Activated CD4-positive, alpha-beta T cell treated with anti-CD3 and anti-CD28 coated beads for 36 hours (primary cell): ENCODE measurements at regions not wholly inside any gene's neighbourhood (a gene's known extent, or its start where the extent isn't known, plus 50 kb on each side); places are given as distances from the start of the nearest gene placed in this dataset.

Source experiments
- ATAC-seq: fragments of 200-7000 bp; cut with Tn5 transposase; one replicate; pipeline ENCODE4 v1.10.0; 2021; ENCODE audit warnings: mild to moderate bottlenecking, moderate library complexity
- CTCF ChIA-PET: fragments of 350-600 bp; sonication (Branson Sonifier 250); formaldehyde crosslinking; loops from one replicate; lab custom pipeline; 2021; ENCODE audit warnings: antibody characterized with exemption; lab: Charles Lee
- POLR2A ChIA-PET: fragments of 350-600 bp; sonication (Branson Sonifier 250); formaldehyde crosslinking; loops from one replicate; lab custom pipeline; 2021; ENCODE audit warnings: antibody characterized with exemption, inconsistent platforms; lab: Charles Lee
- DNase-seq: peaks from one replicate; pipeline ENCODE4 v3.0.0-alpha.2; 2020
- H3K27ac Mint-ChIP-seq: one replicate; pipeline ENCODE4 v1.8.0; 2021; ENCODE audit warnings: mixed read lengths
- H3K27me3 Mint-ChIP-seq: one replicate; pipeline ENCODE4 v1.8.0; 2021; ENCODE audit warnings: mixed read lengths
- H3K36me3 Mint-ChIP-seq: one replicate; pipeline ENCODE4 v1.8.0; 2021; ENCODE audit warnings: low read depth, mixed read lengths
- H3K4me1 Mint-ChIP-seq: one replicate; pipeline ENCODE4 v1.8.0; 2021; ENCODE audit warnings: mixed read lengths
- H3K4me3 Mint-ChIP-seq: one replicate; pipeline ENCODE4 v1.8.0; 2021; ENCODE audit warnings: mild to moderate bottlenecking, moderate library complexity, mixed read lengths
- H3K9me3 Mint-ChIP-seq: one replicate; pipeline ENCODE4 v1.8.0; 2021; ENCODE audit warnings: low read depth, mixed read lengths
- intact Hi-C, 2 experiments: fragments of 100-400 bp; cut with DNase I in 1 of 2; cut with micrococcal nuclease in 1 of 2; formaldehyde crosslinking; loops; one replicate each; pipeline versions ENCODE4 v1.14.2 to v1.15.1; 2022 to 2024; cut with DNase I, micrococcal nuclease

DNA sequence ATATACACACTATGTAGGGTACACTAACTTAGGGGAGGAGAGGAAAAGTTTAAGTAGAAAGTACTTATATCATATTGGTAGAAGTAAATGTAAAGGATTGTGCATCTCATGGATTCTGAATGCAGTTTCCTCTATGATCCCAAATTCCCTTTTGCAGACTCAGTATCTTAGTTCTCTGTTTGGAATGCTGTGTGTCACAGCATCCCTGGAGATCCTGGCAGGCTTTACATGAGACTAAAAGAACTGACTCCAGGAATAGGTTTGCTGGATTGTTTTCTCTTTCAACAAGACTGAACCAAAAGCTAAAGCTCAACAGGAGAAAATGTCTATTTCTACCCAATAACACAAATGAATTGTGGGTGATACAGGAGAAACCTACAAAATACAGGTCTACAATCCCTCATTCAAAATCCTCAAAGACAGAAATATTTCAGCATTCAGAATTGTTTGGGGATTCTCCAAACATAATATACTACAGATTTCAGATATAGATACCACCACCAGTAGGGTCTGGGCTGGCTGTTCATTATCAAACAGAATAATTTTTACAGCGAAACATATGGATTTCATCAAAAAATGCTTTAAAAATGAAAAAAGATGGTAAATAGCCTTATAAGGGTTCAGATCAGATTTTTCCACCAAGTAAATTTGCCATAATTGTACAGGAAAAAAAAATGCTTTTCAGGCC is 324.7 kb upstream of the GRAMD2B start:
- no peaks in the 10 kb centered on the region for H3K27me3 Mint-ChIP-seq
- ATAC-seq (no peak), DNase-seq (no peak)
- H3K9me3 Mint-ChIP-seq: peaks cover 1% of the 10 kb centered on the region
- no peaks in the 10 kb centered on the region for H3K36me3 Mint-ChIP-seq
- intact Hi-C loops: no loop called here
- ChIA-PET CTCF (interaction anchor here (0.7 kb wide), 1 partner anchor 138 kb away, joined by 3 read pairs; no protein-coding TSS in a partner anchor), POLR2A (no interaction called here)
- no peaks in the 10 kb centered on the region for H3K4me1 Mint-ChIP-seq
- no peak overlapping the region for H3K27ac Mint-ChIP-seq
- H3K4me3 Mint-ChIP-seq: no peak overlapping the region

DNA sequence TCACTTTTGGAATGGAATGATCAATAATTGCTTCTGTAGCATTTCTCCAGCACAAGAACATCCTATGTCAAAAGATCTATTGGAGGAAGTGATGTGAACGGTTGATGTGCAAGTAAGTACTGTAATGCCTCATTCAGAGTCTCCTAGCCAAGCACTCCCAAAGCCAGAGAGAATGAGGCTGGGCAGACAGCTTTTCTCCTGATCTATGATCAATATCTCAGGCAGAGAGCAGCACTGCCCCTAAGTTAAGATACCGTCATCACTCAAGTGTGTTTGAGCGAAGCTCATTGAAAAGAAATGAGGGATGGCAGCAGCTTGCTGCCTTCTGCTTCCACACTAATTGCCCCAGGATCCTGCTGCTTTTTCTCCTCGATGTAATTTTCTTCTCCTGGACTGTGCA is 324.1 kb upstream of the GRAMD2B start:
- no peak overlapping the region for H3K4me3 Mint-ChIP-seq
- no peaks in the 10 kb centered on the region for H3K4me1 Mint-ChIP-seq
- ChIA-PET POLR2A (no interaction called here), CTCF (no interaction called here)
- no peaks in the 10 kb centered on the region for H3K27me3 Mint-ChIP-seq
- H3K9me3 Mint-ChIP-seq: peaks cover 1% of the 10 kb centered on the region
- no peak for DNase-seq
- intact Hi-C loops: no loop called here
- no peak for ATAC-seq
- H3K27ac Mint-ChIP-seq: no peak overlapping the region
- no peaks in the 10 kb centered on the region for H3K36me3 Mint-ChIP-seq

DNA sequence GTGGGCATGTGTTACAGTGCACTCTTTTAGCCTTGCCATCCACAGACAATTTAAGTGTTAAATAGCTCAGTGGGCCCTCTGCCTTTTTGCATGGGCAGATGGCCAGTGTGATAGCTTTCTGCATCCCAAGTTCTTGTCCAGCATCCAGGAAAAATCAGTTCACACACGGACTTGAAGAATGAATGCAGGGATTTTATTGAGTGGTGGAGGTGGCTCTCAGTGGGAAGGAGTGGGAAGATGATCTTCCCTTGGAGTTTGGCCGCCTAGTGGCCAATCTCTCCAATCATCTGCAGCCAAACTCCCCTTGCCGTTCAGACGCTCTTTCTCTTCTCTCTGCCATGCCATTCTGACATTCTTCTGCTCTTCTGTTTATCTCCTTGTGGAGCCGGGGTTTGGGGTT is 322.4 kb upstream of the GRAMD2B start:
- Mint-ChIP-seq H3K4me1 (no peaks in the 10 kb centered on the region), H3K27ac (no peak overlapping the region), H3K4me3 (no peak overlapping the region), H3K27me3 (no peaks in the 10 kb centered on the region), H3K9me3 (peaks cover 1% of the 10 kb centered on the region), H3K36me3 (no peaks in the 10 kb centered on the region)
- intact Hi-C loops: no loop called here
- CTCF ChIA-PET: no interaction called here
- DNase-seq: no peak
- no peak for ATAC-seq
- POLR2A ChIA-PET: no interaction called here

DNA sequence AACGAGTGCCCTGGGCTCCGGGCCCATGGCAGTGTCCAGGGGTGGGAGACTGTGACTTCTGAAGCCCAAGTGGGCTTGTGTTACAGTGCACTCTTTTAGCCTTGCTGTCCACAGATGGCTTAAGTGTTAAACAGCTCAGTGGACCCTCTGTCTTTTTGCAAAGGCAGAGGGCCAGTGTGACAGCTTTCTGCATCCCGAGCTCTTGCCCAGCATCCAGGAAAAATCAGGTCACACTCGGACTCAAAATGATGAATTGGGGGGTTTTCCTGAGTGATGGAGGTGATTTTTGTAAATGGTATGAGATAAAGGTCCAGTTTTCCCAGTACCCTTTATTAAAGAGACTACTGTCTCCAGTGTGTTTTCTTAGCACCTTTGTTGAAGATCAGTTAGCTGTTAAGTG is 321.3 kb upstream of the GRAMD2B start:
- intact Hi-C loops: no loop called here
- CTCF ChIA-PET: no interaction called here
- POLR2A ChIA-PET: no interaction called here
- no peak for ATAC-seq
- Mint-ChIP-seq H3K9me3 (peaks cover 3% of the 10 kb centered on the region), H3K4me3 (no peak overlapping the region), H3K4me1 (no peaks in the 10 kb centered on the region), H3K36me3 (no peaks in the 10 kb centered on the region), H3K27me3 (no peaks in the 10 kb centered on the region), H3K27ac (no peak overlapping the region)
- no peak for DNase-seq

DNA sequence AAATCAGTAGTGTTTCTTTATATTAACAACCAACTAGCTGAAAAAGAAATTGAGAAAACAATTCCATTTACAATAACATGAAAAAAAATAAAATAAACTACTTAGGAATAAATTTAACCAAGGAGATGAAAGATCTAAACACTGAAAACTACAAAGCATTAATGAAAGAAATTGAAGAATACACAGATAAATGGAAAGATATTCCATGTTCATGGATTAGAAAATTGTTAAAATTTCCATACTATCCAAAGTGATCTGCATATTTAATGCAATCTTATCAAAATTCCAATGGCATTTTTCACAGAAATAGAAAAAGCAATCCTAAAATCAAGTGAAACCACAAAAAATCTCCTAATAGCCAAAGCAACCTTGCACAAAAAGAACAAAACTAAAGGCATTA is 320.2 kb upstream of the GRAMD2B start:
- ChIA-PET CTCF (no interaction called here), POLR2A (no interaction called here)
- no peaks in the 10 kb centered on the region for H3K36me3 Mint-ChIP-seq
- H3K27ac Mint-ChIP-seq: no peak overlapping the region
- H3K27me3 Mint-ChIP-seq: no peaks in the 10 kb centered on the region
- H3K4me3 Mint-ChIP-seq: no peak overlapping the region
- intact Hi-C loops: no loop called here
- H3K4me1 Mint-ChIP-seq: no peaks in the 10 kb centered on the region
- H3K9me3 Mint-ChIP-seq: peaks cover 1% of the 10 kb centered on the region
- DNase-seq (no peak), ATAC-seq (no peak)

DNA sequence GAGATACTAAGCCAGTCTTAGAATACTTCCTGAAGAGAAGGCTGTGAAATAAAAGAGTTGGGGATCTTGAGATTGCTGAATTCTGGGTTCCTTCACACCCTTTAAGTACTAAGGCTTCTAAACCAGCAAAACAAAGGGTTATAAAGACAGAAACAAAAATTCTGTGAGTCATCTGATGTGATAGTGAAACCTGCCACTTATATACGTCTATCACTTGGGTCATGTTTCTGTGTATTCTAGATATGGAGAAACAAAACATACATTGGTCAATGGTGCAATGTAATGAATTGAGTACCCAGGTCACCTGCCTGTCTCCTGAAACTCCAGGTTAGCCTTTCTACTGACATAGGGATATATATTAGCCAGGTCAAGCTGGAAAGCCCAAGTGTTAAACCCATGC is 319.3 kb upstream of the GRAMD2B start:
- POLR2A ChIA-PET: no interaction called here
- Mint-ChIP-seq H3K4me1 (no peaks in the 10 kb centered on the region), H3K9me3 (peaks cover 1% of the 10 kb centered on the region), H3K27me3 (no peaks in the 10 kb centered on the region), H3K4me3 (no peak overlapping the region), H3K36me3 (no peaks in the 10 kb centered on the region), H3K27ac (no peak overlapping the region)
- CTCF ChIA-PET: no interaction called here
- ATAC-seq (no peak), DNase-seq (no peak)
- intact Hi-C loops: no loop called here

DNA sequence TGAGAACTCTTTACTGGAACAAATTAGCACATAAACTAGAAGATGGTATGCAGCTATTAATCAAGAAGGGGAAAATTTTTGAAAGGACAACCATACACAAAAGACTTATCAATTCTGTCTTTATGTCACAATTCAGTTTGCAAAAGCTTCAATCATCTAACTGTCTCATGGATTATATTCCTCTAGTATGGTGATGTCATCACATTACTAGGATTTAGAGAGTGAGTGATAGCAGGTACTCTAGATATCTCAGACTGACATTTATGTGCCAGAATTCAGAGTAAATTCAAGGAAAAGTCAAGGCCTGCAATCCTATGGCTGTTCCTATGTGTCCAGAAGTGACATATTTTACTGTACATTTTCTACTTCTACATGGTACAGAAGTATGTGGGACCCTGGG is 318.9 kb upstream of the GRAMD2B start:
- ChIA-PET CTCF (no interaction called here), POLR2A (no interaction called here)
- H3K27me3 Mint-ChIP-seq: no peaks in the 10 kb centered on the region
- H3K36me3 Mint-ChIP-seq: no peaks in the 10 kb centered on the region
- H3K4me1 Mint-ChIP-seq: no peaks in the 10 kb centered on the region
- DNase-seq (no peak), ATAC-seq (no peak)
- H3K27ac Mint-ChIP-seq: no peak overlapping the region
- intact Hi-C loops: no loop called here
- H3K9me3 Mint-ChIP-seq: peaks cover 1% of the 10 kb centered on the region
- H3K4me3 Mint-ChIP-seq: no peak overlapping the region

DNA sequence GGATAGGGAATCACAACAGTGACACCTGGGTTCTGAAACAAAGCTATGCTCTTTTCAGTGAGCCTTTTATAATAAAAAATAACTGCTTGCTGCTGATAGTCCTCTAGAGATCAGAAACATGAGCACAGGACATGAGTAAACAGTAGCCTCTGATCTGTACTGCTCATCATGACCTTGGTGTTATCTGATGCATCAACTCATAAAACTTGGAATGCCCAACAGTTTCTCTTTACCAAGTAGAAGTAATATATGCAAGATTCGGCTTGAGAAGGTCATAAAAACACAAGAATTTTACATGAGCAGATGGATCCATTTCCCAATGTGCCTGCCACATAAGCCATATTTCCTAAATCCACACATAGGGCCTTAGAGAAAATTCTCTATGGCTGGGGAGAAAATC is 318.3 kb upstream of the GRAMD2B start:
- intact Hi-C loops: no loop called here
- H3K27ac Mint-ChIP-seq: no peak overlapping the region
- no peaks in the 10 kb centered on the region for H3K27me3 Mint-ChIP-seq

DNA sequence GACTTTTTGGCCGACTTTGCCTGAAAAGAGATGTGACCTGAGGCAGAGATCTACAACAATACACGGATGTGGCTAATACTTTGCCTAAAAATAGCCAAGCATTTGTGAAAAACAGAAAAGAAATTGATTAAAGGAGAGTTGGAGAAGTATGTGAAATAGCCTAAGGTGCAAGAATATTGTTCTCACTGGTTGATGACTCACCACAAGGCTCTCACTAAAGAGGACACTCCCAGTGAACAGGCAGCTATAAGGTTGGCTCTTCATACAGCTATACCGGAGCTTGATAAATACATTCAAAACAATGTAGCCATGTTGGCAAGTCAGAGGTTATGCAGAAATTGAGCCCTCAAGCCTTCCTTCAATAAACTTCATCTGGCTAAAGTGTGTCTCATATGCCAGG is 317.2 kb upstream of the GRAMD2B start:
- Mint-ChIP-seq H3K9me3 (peaks cover 1% of the 10 kb centered on the region), H3K27me3 (no peaks in the 10 kb centered on the region), H3K4me1 (no peaks in the 10 kb centered on the region), H3K27ac (no peak overlapping the region), H3K36me3 (no peaks in the 10 kb centered on the region), H3K4me3 (no peak overlapping the region)
- intact Hi-C loops: no loop called here
- ChIA-PET POLR2A (no interaction called here), CTCF (no interaction called here)
- DNase-seq (no peak), ATAC-seq (no peak)

More for the DNA sequence above, 318.3 kb upstream of the GRAMD2B start:
- Mint-ChIP-seq H3K36me3 (no peaks in the 10 kb centered on the region), H3K9me3 (peaks cover 1% of the 10 kb centered on the region), H3K4me1 (no peaks in the 10 kb centered on the region), H3K4me3 (no peak overlapping the region)
- POLR2A ChIA-PET: no interaction called here
- DNase-seq: no peak
- ATAC-seq: no peak
- CTCF ChIA-PET: no interaction called here

DNA sequence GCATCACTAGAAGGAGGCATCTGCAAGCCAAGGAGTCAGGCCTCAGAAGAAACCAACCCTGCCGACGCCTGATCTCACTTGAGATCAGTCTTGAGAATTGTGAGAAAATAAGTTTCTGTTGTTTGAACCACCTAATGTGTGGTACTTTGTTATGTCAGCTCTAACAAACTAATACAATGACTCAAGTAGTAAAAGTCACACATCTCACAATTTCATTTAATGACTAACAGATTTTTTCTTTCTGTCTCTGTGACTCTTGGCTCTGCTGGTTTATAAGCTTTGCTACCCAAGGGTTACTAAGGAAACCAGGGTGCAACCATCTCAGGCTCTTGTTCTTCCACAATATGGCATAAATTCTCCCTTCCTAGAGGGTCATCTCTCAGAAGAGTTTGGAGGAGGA is 315.8 kb upstream of the GRAMD2B start:
- Mint-ChIP-seq H3K27me3 (no peaks in the 10 kb centered on the region), H3K27ac (no peak overlapping the region), H3K4me1 (no peaks in the 10 kb centered on the region), H3K4me3 (no peak overlapping the region), H3K36me3 (no peaks in the 10 kb centered on the region), H3K9me3 (peaks cover 8% of the 10 kb centered on the region)
- intact Hi-C loops: no loop called here
- ATAC-seq (no peak), DNase-seq (no peak)
- CTCF ChIA-PET: interaction anchor here (1.4 kb wide), 1 partner anchor 18 kb away, joined by 3 read pairs; no protein-coding TSS in a partner anchor
- POLR2A ChIA-PET: no interaction called here

DNA sequence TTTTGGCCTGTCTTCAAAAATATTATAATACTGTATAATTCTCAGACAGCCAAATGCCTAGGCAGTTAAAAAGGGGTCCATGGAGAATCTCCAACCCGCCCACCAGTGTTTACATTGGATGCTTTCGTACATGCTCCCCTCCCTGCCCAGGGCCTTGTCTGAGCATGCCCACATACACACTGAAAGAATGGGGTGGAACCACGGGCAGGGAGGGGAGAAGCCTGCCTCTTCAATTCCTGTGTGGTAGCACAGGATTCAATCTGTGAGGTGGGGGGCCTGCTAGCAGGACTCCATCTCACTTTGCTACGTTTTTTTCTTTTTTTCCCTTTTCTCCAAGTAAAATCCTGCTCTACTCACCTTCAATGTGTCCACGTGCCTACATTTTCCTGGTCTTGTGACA is 314.7 kb upstream of the GRAMD2B start:
- H3K4me1 Mint-ChIP-seq: no peaks in the 10 kb centered on the region
- POLR2A ChIA-PET: no interaction called here
- H3K4me3 Mint-ChIP-seq: no peak overlapping the region
- no peak for ATAC-seq
- peaks cover 8% of the 10 kb centered on the region for H3K9me3 Mint-ChIP-seq
- intact Hi-C loops: no loop called here
- CTCF ChIA-PET: interaction anchor here (1.4 kb wide), 1 partner anchor 17 kb away, joined by 3 read pairs; no protein-coding TSS in a partner anchor
- H3K36me3 Mint-ChIP-seq: no peaks in the 10 kb centered on the region
- H3K27me3 Mint-ChIP-seq: no peaks in the 10 kb centered on the region
- no peak overlapping the region for H3K27ac Mint-ChIP-seq
- no peak for DNase-seq

DNA sequence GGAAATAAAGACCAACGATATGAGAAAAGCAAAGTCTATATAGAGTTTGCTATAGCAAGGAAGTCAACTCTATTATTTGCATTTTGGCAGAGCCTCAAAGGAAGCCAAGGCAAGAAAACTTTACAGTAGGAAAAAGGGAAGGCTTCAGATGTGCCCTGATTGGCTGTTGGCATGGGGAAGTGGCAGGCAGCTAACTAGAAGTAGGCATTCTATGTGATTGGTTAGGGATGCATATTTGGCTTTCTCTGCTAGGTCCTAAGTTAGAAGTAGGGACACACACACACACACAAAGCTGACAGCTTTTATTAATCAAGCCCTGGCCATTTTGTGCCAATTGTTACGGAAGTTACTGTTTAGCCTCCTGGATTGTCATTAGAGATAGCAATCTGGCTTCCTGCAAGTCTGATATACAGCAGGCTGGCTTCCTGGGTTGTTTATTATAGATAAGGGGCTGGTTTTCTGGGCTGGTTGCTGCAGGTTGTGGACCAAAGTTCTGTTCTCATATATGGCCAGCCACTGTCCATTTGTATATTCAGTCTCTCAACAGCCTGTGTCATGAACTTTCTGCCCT is 308.1 kb upstream of the GRAMD2B start:
- intact Hi-C loops: no loop called here
- Mint-ChIP-seq H3K4me1 (no peaks in the 10 kb centered on the region), H3K9me3 (peaks cover 12% of the 10 kb centered on the region), H3K27me3 (no peaks in the 10 kb centered on the region), H3K36me3 (no peaks in the 10 kb centered on the region), H3K4me3 (no peak overlapping the region), H3K27ac (no peak overlapping the region)
- ChIA-PET CTCF (no interaction called here), POLR2A (no interaction called here)
- DNase-seq (no peak), ATAC-seq (no peak)
